ENCODE measurements at regions not wholly inside any gene's neighbourhood (a gene's known extent, or its start where the extent isn't known, plus 50 kb on each side); places are given as distances from the start of the nearest gene placed in this dataset.

- H3K27ac ChIP-seq (ENCODE audit: low read depth, low read length) = no peak overlapping the region
Observed at GRCh38 chr10:8349610-8350249, 295.2 kb downstream of the GATA3 start.

DNA sequence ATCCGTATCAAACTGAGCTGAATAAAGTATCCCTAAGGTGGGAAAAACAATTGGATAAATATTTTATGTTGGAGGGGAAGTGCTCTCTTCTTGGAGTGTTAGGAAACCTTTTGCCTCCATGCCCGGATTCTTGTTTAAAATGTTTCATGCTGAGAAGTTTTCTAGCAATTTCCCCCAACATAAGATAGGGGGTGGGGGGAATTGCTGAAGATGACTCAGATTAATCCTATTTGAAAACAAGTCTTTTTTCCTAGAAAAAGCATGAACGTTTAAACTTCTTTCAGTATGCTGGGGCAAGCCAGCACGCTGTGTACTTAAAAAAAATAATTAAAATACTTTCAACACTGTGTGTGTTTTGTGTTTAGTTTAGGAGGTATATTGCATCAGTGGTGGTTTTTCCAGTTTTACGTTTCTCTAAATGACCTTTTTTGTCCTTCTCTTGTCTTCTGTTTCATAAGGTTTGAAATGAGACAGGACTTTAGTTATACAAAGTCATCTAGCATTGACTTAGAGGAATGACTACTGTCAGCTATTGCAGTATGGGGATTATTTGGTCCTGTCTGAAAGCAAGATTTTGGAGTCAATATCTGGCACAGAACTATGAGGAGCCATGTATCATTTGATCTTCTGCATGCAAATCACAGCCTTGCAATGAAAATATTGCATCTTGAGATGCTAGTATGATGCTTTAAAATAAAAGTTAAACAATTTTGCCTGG lies 295.9 kb downstream of the GATA3 start:
- H3K27me3 ChIP-seq (ENCODE audit: control insufficient read depth, insufficient read depth, low read length) = no peaks in the 10 kb centered on the region
- no peak for DNase-seq (ENCODE audit: low read depth, low spot score)
- no peak overlapping the region for H3K4me3 ChIP-seq (ENCODE audit: low read depth, low read length)
- TF ChIP-seq, protein P1, sequence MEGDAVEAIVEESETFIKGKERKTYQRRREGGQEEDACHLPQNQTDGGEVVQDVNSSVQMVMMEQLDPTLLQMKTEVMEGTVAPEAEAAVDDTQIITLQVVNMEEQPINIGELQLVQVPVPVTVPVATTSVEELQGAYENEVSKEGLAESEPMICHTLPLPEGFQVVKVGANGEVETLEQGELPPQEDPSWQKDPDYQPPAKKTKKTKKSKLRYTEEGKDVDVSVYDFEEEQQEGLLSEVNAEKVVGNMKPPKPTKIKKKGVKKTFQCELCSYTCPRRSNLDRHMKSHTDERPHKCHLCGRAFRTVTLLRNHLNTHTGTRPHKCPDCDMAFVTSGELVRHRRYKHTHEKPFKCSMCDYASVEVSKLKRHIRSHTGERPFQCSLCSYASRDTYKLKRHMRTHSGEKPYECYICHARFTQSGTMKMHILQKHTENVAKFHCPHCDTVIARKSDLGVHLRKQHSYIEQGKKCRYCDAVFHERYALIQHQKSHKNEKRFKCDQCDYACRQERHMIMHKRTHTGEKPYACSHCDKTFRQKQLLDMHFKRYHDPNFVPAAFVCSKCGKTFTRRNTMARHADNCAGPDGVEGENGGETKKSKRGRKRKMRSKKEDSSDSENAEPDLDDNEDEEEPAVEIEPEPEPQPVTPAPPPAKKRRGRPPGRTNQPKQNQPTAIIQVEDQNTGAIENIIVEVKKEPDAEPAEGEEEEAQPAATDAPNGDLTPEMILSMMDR (IDR thresholded peaks at IDR 0.05; ENCODE audit: low read depth, low read length) = no peak
- H3K27ac ChIP-seq (ENCODE audit: low read depth, low read length) = no peak overlapping the region
- POLR2A ChIA-PET = no interaction called here
- CTCF ChIA-PET = interaction anchor here (0.6 kb wide), 1 partner anchor 116 kb away, joined by 3 read pairs; no protein-coding TSS in a partner anchor
- peaks cover 8% of the 10 kb centered on the region for H3K9me3 ChIP-seq (ENCODE audit: control insufficient read depth, insufficient read depth, low read length)

More at GRCh38 chr10:8349610-8350249, 295.2 kb downstream of the GATA3 start:
- DNase-seq (ENCODE audit: low read depth, low spot score) = no peak
- CTCF ChIA-PET = interaction anchor here (0.6 kb wide), 1 partner anchor 115 kb away, joined by 3 read pairs; no protein-coding TSS in a partner anchor
- POLR2A ChIA-PET = no interaction called here
- H3K4me3 ChIP-seq (ENCODE audit: low read depth, low read length) = no peak overlapping the region
- peaks cover 8% of the 10 kb centered on the region for H3K9me3 ChIP-seq (ENCODE audit: control insufficient read depth, insufficient read depth, low read length)
- TF ChIP-seq, protein P1 (IDR thresholded peaks at IDR 0.05; ENCODE audit: low read depth, low read length) = no peak
- no peaks in the 10 kb centered on the region for H3K27me3 ChIP-seq (ENCODE audit: control insufficient read depth, insufficient read depth, low read length)

DNA sequence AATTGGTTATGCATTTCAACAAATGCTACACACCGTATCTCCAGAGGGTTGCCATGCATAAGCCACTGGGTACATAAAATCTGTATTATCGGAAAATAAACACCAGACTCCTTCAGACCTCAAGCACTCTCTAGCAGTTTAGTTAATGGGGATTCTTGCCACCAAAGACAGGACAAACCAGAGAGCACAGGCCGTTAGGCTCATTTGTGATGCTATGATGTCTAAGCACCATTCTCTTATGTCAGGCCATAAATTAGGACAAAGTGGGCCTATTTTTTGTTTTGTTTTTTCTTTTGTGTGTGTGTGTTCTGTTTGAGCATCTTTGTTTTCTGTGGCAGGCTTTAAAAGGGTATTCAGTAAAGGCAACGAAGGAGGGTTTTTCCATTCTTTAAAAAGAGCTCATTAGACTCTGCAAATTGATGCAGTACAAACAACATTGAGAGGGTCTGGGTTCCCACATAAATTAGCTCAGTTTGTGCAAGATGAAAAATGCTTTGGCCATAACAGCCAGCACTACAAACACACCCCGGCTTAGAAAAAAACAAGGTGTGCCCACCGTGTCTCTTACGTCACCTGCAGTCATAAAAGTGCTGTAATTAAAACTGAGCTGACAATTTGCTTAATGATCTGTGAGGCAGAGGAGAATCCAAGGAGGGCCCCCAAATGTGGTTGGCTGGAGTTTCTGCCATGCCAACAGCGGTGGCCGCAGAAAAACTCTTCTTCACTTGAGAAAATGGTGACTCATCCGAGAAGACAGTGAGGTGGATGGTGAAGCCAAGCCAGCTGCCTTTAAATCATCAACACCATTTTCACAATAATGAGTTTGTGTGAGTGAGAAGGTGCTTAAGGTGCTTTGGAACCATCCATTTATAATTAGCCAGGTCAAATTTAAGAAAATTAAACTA lies 297.9 kb downstream of the GATA3 start:
- DNase-seq (ENCODE audit: low read depth, low spot score) = no peak
- peaks cover 8% of the 10 kb centered on the region for H3K9me3 ChIP-seq (ENCODE audit: control insufficient read depth, insufficient read depth, low read length)
- TF ChIP-seq, protein P1 (IDR thresholded peaks at IDR 0.05; ENCODE audit: low read depth, low read length) = no peak
- no peak overlapping the region for H3K4me3 ChIP-seq (ENCODE audit: low read depth, low read length)
- H3K27ac ChIP-seq (ENCODE audit: low read depth, low read length) = no peak overlapping the region
- ChIA-PET CTCF (no interaction called here), POLR2A (no interaction called here)
- H3K27me3 ChIP-seq (ENCODE audit: control insufficient read depth, insufficient read depth, low read length) = no peaks in the 10 kb centered on the region

DNA sequence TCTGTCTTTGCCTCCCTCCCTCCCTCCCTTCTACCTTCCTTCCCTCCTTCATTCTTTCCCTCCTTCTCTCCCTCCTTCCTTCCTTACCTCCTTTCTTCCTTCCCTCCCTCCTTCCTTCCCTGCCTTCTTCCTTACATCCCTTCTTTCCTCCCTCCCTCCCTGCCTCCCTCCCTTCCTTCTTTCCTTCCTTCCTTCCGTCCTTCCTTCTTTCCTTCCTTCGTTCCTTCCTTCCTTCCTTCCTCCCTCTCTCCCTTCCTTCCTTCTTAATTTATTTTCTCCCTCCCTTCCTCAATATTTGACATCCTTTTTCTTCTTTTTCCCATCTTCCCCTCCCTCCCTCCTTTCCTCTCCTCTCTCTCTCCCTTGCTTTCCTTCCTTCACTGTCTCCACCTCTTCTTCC lies 301.8 kb downstream of the GATA3 start:
- no peaks in the 10 kb centered on the region for H3K27me3 ChIP-seq (ENCODE audit: control insufficient read depth, insufficient read depth, low read length)
- peaks cover 3% of the 10 kb centered on the region for H3K9me3 ChIP-seq (ENCODE audit: control insufficient read depth, insufficient read depth, low read length)
- CTCF ChIA-PET = no interaction called here
- H3K27ac ChIP-seq (ENCODE audit: low read depth, low read length) = no peak overlapping the region
- POLR2A ChIA-PET = no interaction called here
- H3K4me3 ChIP-seq (ENCODE audit: low read depth, low read length) = no peak overlapping the region
- no peak for DNase-seq (ENCODE audit: low read depth, low spot score)
- TF ChIP-seq, protein P1 (IDR thresholded peaks at IDR 0.05; ENCODE audit: low read depth, low read length) = no peak

Data from AG04450 (cell line).